HG02884 (cell line): ENCODE measurements at regions not wholly inside any gene's neighbourhood (a gene's known extent, or its start where the extent isn't known, plus 50 kb on each side); places are given as distances from the start of the nearest gene placed in this dataset.

Experiments
- ATAC-seq: cut with Tn5 transposase; IDR thresholded peaks from one replicate; pipeline ENCODE4 v1.9.1; 2021; ENCODE audit warnings: mild to moderate bottlenecking, moderate library complexity; ENCODE audit not compliant: unreplicated experiment

DNA sequence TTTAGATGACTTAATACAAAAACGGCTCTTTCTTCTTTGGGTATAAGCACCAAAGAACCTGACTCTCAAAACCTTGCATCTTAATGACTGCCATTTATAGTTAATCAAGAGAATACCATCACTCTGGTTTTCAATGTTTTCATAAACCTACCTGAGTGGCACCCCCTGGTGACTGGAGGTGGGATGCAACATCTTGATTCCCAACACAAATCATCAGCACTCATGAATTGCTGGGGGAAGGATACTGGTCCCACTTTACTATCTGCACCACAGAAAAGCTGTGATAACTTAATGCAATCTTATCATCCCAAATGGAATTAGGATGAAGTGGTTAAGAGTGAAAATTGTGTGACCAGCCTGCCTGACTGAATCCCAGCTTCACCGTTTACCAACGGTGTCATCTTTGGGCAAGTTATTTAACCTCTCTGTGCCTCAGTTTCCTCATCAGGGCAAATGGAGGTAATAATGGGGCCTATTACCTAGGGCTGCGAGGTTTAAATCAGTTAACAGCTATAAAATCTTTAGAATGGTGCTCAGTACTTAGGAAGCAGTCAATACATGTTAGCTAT, 366.4 kb downstream of the KLF12 start:
- ATAC-seq: peak; percentile 24

DNA sequence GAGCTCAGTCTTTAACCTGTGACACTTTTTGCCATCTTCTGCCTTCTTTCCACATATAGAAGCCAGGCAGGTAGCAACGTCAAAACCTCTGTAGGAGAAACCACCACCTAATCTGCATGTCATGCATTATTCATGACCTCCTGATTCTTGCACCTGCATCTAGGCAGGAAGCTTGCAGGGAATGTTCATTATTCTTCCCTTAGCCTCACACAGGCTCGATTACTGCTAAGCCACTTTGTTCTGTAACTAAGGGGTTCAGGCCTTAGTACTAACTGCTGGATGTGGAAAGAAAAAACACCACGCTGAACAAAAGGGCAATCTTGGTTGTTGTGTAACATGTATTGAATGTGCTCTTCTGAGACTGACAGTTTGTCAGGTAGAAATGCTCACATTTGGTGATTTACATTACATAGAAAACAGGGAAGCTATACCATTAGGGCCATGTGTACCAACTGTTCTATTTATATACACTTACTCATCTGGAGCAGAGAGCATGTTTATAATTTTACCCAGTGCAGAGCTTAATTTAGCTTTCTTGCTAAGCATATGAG, 366.9 kb downstream of the KLF12 start:
- peak; percentile 47 for ATAC-seq

DNA sequence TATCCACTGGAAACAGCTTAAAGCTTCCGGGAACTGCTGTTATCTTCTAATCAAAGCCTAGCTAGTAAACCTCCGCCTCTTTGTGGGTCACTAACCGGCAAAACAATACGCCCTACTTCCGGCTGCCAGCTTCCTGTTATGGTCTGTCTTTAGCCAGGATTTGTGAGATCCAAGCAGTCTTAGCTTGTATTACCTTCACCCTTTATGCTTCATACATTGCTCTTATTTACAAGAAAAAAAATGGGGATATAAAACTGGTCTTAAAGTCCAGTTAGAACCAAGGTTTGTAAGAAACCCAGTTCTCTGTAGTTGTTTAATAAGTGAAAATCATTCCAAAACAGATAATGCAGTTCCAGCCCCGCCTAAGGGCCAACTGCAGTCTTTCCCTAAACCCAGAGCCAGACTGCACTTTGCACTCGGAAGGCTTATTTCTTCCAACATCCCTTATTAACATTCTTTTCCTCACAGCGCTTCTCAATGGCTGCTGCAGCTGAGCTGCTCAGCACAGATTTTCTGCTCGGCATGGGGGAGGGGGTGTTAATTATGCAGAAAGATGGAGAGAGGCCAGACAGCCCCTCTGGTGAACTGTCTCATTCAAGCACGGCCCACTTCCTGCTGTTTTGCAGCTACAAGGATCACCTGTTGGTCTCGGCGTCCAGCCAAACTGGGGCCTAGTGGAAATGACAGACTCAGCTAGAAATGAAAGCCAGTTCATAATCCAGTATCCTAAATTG, 368.4 kb downstream of the KLF12 start:
- peak; percentile 58 for ATAC-seq

DNA sequence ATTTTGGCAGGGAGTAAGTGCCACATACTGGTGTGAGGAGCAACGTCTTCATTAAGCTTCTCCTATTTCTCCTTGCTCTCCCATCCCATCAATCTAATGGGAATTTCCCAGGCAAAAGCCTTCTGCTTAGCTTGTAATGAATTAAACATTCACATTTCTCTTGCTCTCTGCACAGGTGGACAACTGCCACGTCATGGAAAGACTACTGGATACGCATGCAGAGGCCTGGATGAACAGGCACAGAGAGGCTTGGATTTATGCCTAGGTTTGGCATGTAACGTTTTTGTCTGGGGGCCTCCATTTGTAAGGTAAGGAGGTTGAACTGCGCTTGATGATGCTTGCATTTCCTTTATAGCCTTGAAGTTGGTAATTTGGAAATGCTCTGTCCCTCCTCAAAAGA, 374.8 kb downstream of the KLF12 start:
- no peak for ATAC-seq

DNA sequence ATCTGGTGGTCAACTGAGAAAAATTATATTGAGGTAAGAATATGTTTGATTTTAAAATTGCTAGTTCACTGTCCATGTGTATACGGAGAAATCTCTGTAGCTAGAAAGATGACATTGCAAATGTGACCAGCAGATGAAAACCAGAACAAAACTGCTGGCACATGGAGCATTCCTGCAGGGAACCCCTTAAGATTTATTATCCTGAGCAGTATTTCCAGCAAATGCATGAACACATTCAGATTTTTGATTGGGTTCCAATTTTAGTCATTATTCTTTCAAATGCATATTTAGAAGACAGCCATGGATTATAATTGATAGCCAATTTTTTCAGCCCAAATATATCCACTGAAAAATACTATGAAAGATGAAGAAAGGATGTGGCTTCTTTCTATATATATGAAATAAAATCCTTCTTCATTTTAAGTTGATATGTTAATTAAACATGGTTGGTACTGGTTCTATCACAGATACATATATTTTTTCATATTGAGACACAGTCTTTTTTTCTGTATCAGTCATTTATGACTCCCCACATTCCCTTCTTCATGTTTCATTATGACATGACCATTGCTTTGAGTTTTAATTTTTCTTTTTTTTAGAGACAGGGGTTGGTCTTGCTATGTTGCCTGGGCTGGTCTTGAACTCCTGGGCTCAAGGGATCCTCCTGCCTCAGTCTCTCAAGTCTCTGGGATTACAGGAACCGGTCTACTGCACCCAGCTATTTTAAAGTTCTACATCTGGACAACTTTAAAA, 376.5 kb downstream of the KLF12 start:
- no peak for ATAC-seq

DNA sequence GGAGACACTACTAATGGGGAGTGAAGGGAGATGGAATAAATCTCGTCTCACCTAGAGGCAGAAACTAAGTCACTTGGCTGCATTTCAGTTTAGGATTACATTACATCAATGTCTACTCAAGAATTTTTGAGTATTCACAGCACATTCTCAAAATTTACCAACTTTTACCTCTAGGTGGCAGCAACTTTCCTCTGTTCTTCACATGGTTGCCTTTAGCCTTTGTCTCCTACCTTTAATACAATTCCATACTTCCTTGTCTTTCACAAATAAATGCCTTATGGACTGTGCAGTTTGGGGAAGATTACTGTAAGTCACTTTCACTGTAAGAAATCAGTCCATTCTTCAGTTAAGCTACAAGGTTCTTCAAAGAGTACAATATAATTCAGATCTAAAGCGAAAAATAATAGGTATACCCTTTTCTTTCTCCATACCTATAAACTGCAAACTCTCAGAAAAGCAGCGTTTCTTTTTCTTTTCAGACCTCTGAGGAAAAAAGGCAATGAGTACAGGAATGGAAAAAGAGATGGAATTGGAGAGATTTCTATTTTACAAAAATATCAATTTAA, 379.4 kb downstream of the KLF12 start:
- peak; percentile 62 for ATAC-seq

DNA sequence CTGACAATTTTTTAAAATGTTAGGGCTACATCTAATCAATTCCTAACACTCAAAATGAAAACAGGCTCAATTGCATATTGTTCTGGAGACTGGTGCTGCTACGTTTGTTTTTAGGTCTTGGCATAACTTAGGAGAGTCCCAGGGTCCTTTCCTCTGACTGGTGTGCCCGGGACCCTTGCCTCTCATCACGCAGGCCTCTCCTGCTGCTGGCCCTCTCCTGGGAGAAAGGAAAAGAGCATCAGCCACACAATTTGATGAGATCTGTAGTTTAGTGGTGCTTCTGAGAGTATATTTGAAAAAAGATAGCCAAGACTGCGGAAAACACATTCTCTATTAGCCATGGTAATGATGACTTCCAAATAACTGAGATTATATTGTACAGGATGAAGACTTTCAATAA, 380.0 kb downstream of the KLF12 start:
- no peak for ATAC-seq

DNA sequence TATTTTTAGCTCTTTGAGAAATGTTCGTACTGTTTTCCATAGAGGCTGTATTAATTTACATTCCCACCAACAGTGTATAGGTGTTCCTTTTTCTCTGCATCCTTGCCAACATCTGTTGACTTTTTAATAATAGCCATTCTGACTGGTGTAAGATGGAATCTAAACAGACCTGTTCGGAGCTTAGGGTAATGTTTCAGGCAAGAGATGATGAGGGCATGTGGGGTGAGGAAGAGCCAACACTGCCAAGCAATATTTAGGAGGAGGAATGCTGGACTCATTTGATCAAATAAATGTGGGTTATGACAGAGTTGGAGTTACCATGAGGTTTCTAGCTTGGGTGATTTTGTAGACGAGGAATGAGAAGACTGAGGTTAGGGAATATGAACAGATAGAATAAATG, 382.9 kb downstream of the KLF12 start:
- ATAC-seq: no peak

DNA sequence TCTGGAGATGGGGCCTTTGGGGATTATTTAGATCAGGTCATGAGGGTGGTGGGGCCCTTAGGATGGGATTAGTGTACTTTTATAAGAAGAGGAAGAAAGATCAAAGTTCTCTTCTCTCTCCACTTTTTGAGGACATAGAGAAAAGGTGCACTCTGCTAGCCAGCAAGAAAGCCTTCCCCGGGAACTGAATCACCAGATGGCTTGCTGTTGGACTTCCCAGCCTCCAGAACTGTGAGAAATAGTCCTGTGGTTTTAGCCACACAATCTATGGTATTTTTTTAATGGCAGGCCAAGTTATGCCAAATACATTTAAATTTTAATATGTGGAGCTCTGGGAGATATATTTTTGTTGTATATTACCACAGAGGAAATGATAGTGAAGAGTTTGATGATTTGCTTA, 385.8 kb downstream of the KLF12 start:
- no peak for ATAC-seq

DNA sequence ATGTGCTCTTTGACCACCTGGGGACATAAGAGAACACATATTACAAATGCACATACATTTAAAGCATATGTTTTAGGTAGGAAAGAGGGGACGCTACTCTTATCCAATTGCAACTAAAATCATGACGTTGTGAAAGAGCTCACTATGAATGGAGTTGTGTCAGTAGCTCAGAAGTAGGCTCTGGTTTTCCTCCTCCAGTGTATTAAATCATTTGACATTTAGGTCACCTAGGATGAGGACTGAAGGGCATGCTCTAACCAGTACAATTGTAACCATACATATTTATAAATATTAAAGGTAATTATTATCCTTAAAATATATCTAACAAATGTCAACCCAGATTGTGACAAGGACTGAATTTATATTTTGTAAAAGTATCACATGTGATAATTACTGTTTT, 389.0 kb downstream of the KLF12 start:
- ATAC-seq: no peak

DNA sequence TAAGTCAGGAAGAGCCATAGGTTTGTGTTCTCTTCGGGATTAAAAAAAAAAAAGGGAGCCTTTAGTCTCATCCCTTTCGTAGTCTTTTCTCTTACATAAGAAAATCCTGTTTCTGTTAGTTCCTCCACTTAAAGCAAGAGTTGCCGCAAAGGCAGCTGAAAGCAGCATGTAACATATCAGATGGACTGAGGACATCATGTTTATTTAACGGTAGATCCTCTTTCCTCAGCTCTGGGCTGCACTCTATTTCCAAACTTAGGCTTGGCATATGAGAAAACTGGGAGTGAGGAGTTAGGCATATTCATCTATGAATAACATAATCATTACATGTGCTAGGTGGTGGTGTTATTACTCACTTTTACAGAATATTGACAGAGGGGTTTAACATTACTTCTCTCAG, 391.2 kb downstream of the KLF12 start:
- no peak for ATAC-seq

DNA sequence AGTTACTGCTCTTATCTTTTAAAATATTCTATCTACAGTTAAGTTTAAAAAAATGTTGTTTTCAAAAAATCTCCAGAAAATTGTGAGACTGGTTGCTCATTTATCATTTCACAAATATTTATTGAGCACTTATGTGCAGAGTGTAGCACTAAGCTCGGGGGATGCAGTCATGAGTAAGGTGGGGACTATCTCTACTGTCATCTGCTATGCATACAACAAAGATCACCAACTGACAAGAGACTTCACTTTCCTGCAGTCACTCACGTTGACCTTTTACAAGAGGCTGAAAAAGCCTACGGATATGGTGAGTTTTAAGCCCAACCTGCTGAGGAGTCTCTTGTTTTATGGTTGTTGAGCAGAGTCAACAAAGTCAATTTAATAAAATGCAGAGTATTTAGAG, 392.5 kb downstream of the KLF12 start:
- no peak for ATAC-seq

DNA sequence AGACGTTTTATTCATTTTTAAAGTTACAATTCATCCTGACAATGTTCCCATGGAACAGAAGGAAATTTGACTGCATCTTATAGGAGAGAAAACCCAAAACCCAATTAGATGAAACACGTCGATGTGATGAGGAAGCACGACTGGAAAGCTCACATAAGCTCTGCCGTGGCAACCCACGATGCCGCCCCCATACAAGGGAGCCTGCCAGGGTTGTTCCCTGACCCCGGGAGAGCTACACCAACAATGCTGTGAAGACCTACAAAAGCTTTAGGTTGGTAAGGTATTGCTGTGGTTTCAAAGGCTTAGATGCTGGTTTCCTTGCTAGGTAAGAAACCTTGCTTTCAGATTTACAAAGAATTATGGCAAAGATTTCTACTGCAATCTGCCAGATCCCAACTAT, 393.1 kb downstream of the KLF12 start:
- ATAC-seq: no peak

DNA sequence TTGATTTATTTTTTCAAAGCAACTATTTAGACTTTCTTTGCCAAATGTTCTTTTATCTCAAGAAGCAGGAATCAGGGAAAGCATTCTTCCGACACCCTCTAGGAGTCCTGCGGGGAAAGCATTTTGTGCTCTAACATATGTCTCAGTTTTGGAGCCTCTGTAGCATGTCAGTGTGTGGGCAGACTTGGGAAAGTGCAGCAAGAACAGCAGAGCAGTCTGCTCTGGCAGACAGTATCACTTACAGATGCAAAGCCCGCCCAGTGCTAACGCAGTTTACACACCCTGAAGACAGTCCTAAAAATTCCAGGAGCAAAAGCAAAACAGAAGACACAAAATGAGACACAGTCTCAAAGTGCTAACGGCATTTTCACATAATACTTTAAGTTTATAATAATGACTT, 393.5 kb downstream of the KLF12 start:
- no peak for ATAC-seq

DNA sequence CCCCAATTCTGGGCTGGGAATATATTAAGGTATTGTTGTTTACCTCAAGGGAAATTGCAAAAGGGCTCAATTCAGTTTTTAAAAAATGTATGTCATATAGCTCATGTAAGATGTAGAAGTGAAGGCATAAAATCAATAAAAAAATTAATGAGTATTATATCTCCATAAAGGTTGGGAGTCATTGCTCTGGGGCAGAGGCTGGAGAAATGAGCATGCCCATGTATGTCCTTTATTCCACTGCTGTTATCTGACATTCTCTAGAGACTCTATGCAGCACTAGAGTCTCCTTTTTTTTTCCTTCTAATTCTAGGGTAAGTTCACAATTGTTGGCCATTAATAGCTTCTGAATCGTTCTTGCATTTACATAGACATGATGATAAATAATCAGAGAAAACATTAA, 394.8 kb downstream of the KLF12 start:
- no peak for ATAC-seq

DNA sequence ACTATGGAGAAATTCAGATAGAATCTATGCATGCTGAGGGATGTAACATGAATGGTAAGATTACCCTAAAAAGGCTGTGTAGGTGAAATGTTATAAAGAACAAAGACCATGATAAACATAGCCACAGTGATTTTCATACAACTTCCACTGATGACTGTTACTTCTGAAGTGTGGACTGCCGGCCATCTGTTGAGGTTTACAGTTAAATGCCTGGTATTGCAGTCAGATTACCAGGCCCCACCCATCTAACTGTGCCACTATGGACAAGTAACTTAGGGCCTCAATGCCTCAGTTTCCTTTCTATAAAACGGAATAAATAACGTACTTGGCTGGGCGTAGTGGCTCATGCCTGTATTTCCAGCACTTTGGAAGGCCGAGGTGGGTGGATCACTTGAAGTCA, 395.6 kb downstream of the KLF12 start:
- no peak for ATAC-seq

DNA sequence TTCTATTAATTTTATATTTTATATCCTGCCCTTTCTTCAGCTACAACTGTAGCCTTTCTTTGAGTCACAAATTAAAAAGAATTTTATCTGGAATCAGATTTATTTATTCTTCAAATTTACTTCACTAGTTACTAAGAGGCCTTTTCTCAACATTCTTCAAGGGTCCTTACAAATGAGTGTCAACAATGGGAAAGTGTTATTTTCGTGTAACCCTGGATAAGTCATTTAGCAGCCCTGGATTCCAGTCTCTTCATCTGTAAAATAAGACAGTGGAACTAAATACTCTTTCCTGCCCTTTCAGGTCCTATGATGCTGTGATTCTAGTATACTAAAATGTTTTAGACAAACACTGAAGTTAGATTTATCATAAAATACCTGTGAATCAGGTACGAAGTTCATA, 397.0 kb downstream of the KLF12 start:
- ATAC-seq: no peak

DNA sequence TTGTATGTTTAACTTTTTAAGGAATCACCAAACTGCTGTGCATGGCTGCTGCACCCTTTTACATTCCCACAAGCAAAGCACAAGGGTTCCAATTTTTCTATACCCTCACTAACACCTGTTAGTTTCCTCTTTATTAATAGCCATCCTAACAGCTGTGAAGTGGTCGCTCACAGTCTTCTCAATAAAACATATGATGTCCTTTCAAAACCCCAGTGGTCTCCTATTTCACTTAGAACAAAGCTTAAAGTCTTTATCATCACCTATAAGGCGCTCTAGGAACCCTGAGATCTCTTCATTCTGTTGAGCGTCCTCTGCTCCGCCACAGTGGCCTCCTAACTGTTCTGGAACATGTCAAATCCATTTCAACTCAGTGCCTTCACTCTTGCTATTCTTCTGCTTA, 400.5 kb downstream of the KLF12 start:
- ATAC-seq: no peak

DNA sequence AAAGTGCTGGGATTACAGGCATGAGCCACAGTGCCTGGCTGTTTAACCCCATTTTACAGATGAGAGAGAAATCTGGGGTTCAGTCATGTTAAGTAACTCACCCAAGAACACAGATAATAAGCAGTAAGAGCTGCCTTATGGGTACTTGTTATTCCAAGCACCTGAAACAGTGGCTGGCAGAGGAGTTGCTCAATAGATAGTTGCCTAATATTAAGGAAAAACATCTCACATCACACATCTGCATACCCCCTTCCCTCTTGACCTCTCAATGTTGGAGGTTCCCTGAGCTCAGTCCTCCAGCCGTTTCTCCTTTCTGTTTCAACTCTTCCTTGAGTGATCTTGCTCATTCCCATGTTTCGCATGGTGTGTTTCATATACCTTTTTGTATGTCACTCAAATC, 401.9 kb downstream of the KLF12 start:
- ATAC-seq: no peak

DNA sequence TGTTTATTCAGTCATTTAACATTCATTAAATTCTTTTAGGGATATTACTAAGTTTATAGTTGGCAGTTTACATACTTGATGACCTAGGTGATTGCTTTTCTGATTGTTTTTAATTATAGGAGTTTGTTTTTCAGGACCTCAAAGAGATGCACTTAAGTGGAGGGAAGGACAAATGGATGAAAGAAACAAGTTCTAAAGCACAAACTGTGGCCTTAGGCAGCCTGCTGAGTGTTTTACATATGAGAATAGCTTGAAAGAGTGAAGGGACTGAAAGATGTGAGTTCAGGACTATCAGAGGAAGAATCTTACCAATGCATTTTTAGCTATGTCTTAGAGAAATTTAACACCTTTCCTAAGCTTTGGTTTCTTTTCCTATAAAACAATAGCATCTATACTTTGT, 402.6 kb downstream of the KLF12 start:
- ATAC-seq: no peak

DNA sequence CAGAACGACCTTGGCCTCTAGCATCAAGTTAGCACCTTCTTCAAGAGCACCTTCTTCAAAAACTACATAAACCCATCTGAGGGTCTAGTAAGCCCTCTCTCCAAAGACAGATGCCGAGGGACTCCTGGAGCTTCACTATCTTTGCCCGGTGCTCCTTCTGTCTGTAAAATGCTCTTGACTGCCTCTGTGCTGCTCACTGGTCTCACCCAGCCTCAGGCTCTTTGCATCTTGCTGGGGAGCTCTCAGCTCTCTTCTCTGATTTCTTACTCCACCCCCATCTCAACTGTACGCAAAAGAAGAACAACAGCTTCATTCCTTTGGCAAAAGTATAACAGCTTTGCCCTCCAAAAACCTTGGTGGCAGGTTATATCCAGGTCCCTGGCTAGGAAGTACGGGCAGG, 404.2 kb downstream of the KLF12 start:
- ATAC-seq: no peak

DNA sequence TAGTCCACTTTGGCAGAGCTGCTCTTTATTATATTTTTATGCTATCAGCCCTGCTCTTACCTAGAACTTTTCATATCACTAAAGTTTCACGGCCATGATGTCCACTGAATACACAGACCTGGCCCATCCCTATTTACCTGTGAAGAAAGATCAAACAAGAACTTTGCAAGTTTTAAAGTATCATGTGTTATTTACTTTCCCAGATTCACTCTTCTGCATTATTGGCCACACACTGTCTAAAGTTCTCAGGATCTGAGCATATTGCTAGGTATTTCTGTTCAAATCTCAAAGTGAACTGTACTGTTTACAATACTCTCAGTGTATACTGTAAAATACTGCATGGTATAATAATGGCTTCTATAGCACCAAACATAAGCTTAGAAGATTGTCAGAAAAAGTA, 405.2 kb downstream of the KLF12 start:
- no peak for ATAC-seq
